HG03025 (cell line): ENCODE measurements at regions not wholly inside any gene's neighbourhood (a gene's known extent, or its start where the extent isn't known, plus 50 kb on each side); places are given as distances from the start of the nearest gene placed in this dataset.
"Not testable (repeated sequence)": the region's sequence is repeated elsewhere in the genome, so short reads cannot be mapped to it uniquely, and the experiment has no call there.

Source experiments
- ATAC-seq: cut with Tn5 transposase; IDR thresholded peaks from one replicate; pipeline ENCODE4 v1.9.1; 2021; ENCODE audit warnings: mild to moderate bottlenecking, moderate library complexity; ENCODE audit not compliant: unreplicated experiment, low FRiP score

DNA sequence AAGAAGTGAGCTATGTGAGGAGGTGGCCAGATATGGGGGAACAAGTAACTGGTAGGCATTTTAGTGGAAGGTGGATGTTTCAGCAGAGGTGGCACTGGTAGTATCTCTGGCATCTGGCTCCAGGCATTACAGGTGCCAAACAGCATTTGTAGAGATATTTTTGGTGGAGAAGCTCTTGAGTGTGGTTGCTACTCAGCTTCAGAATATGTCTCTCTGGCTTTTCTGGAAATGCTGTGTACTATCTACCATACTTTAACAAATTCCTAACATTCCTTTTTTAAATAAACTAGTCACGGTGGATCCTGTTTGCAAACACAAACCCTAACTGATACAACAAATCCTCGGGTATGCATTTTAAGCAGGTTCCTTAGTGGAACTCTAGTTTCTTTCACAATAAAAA lies 128.0 kb downstream of the BARX2 start:
- no peak for ATAC-seq

DNA sequence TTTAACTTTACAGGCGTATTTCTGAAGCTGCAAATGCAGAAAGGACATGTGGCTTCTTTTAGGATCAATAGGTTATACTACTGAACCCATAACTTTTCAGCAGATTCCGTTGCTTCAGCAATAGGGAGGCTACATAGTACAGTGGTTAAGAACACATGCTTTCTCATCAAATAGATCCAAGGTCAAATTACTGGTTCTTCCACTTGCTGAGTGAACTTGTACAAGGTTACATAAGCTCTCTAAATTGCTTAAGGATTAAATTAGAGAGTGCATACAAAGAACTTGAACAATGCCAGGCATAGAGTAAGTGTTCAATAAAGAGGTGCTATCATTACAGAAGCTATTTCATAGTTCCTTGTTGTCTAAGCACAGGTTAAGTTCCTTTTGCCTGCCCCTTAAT lies 129.6 kb downstream of the BARX2 start:
- no peak for ATAC-seq

DNA sequence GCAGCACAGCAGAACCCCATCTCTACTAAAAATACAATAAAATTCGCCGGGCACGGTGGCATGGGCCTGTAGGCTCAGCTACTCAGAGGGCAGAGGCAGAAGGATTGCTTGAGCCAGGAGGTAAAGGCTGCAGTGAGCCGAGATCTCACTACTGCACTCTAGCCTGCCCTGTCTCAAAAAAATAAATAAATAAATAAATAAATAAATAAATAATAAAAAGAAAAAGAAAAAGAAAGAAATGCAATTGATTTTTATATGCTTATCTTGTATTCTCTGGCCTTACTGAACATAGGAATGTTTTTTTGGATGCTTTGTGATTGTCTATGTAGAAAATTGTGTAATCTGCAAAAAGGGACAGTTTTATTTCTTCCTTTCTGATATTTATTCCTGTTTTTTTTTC lies 132.5 kb downstream of the BARX2 start:
- no peak for ATAC-seq

DNA sequence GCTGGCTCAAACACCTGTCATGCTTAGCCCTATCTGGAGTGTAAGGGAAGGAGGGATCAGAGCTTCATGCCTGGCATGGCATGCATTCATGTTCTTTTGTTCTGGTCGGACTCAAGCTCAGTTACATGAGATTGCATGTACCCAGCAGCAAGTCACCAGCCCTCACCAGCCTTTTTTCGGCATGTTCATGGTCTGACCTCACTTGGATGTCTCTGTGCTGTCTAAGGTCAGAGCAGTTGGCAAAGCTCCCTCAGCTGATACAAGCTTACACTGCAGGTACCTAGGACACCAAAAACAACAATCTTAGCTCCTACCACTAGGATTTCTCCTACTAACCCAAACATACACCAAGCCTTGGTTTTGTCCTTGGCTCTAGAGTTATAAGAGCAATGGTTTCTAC lies 152.6 kb downstream of the BARX2 start:
- ATAC-seq, result no peak

DNA sequence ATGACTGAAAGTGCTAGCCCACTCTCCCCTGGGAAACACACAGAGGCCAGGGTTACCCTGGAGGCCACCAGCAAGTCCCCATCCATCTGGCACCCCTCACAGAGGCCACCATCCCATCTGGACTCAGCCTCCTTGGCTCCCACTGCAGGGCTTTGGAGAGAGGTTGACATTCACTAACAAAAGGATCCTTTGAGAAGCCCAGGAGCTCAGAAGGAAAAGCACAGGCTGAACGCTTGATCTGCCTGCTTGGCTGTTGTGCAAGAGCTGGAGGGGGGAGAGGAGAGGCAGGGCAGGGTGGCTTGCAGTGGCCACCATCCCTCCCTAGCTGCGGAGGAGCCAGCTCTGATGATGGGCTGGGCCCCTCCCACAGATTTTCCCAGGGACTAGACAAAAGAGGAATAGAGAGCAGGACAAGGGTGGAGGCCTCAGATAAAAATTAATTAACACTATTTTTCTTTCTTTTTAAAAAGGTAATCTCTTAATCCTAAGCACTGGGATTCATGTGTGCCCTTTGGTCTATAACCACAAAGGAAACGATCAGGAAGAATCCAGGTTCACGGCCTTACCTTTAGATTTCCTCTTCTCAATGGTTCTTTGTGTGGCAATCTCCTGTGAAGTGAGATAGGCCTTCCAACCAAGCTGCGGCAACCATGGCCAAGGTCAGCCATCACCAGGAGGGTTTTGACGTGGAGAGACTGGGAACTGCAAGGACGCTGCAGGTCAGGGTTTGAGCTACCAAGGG lies 154.7 kb downstream of the BARX2 start:
- no peak for ATAC-seq

DNA sequence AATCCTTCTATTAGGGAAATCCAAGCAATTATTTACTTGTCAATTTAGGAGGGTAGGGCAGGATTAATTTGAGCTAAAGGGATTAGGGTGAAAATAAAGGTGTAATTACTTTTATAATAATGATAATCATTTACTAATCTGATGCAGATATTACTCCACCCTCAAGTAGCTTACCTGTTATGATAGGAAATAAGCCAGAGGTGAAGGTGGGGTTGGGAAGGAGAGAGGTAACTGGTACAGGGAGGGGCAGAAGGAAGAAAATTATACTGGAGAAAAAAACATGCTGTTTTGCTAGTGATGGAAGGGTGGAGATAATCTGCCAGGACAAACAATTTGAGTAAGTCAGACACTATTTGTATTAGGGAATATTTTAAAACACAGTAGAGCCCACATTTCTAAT lies 157.7 kb downstream of the BARX2 start:
- ATAC-seq, result no peak

GRCh38 chr11:129536338-129536737 lies 160.7 kb downstream of the BARX2 start:
- no peak for ATAC-seq

DNA sequence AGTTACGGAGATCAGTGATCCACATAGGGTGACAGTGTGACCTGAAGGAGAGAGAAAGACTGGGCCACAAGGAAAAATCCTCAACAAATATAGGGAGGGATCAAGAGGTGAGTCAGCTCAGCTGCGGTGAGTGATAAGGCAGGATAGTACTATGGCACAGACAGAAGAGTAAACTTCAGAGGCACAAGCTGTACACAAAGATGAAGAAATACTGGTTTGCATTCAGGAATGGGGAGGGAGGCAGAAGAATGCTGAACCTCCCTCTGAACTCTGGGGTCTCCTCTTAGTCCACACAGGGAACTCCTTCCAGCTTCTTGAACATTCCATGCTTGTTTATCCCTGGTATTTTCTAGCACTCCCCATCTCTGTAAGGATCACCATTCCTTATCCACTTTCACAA lies 162.7 kb downstream of the BARX2 start:
- ATAC-seq, result no peak

- no peak for ATAC-seq
Measured at GRCh38 chr11:129543515-129544290, 168.1 kb downstream of the BARX2 start.

- ATAC-seq, result no peak
Measured at GRCh38 chr11:129544691-129545090, 169.0 kb downstream of the BARX2 start.

- ATAC-seq, result no peak
Measured at GRCh38 chr11:129546266-129546665, 170.6 kb downstream of the BARX2 start.

- no peak for ATAC-seq
Measured at GRCh38 chr11:129557421-129557820, 181.8 kb downstream of the BARX2 start.

DNA sequence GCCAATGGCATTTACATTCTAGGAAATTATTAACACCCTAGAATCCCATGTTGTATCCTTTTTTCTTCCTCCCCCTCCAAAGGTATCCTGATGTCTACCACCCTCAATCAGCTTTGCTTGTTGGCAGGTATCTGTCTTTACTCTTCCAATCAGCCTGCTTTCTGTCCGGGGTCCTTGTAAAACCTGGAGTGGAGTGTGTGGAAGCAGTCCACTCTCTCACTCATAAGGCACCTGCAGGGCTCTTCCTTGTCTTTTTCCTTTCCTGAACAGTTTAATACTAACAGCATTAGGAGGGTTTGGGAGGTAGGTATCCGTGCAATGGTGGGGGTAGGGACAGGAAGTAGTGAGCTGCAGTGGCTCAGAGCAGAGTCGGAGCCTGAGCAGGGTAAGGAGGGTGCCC lies 193.4 kb downstream of the BARX2 start:
- no peak for ATAC-seq

DNA sequence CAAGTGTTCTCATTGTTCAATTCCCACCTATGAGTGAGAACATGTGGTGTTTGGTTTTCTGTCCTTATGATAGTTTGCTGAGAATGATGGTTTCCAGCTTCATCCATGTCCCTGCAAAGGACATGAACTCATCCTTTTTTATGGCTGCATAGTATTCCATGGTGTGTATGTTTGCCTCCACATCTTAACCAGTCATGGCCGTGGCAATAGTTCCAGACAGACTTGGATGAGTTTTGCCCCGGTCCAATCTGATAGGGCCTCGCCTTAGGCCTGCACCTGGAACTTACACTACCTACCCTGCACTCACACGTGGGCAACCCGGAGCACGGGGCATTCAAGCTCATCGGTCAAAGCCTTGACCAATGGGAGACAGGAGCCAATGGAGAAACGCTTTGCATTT lies 197.0 kb downstream of the BARX2 start:
- not testable (repeated sequence) for ATAC-seq

GRCh38 chr11:129573161-129573560 lies 197.5 kb downstream of the BARX2 start:
- no peak for ATAC-seq

DNA sequence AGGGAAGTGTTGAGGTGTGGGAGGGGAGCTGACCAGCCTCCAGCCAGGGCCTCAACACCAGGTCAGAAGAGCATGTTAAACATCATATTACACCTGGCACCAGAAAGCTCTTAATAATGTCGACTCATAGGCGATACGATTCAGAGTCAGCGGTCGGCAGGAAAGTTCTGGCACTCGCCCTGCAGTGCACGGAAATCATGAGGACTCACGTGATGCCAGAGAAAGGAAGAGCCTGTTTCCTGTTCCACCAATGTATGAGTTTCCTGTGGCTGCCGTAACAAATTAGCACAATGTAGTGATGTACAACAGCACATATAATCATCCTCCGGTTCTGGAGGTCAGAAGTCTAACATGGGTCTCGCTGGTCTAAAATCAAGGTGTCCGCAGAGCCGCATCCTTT lies 198.8 kb downstream of the BARX2 start:
- no peak for ATAC-seq

DNA sequence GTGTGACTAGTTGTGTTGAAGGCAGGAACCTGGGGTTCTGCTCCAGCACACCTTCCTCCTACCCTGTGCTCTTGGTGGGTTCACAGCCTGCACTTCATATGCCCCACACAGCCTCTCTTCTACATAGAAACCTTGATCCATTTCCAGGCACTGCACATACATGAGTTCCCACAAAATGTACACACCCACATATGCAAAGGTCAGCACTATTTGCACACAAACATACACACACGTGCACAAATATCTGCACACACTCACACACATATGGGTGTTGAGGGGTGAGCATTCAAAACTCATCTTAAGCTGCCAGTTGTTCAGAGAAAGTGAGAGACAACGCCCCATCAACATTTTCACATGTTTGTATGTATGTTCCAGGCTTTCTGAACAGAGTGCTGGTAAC lies 201.0 kb downstream of the BARX2 start:
- no peak for ATAC-seq

DNA sequence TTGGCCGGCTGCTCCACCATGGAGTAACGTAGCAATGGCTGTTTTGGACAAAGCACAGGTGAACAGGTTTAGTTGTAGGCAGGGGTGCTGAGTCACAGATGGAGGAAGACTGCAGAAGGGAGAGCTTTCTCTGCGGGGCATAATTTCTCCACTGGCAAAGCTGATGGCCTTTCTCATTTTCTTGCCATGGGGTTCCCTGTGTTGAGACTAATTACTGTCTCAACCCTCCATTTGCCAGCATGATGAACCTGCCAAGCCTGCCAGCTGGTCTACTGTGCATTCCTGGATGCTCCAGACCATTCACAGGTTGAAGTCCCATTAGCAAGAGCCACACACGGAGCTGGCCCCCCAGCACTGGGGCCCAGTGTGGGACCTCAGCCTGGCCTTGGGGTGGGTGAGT lies 202.4 kb downstream of the BARX2 start:
- no peak for ATAC-seq

DNA sequence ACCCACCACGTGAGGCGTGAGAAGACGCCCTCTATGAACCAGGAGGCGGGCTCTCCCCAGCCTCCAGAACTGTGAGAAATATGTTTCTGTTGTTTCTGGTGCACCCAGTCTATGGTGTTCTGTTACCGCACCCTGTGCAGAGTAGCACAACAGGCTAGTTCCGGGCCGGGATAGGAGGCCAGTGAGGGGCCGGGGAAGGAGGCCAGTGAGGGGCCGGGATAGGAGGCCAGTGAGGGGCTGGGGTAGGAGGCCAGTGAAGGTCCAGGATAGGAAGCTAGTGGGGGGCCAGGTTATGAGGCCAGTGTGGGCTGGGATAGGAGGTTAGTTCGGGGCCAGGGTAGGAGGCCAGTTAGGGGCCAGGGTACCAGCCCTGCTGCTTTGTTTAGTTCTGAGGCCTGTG lies 204.6 kb downstream of the BARX2 start:
- ATAC-seq, result no peak

- ATAC-seq, result no peak
Measured at GRCh38 chr11:129584316-129584715, 208.7 kb downstream of the BARX2 start.

- no peak for ATAC-seq
Measured at GRCh38 chr11:129589190-129589860, 213.7 kb downstream of the BARX2 start.
